NCI-H524 treated with DMSO at 0.1 percent for 48 hours (cell line): ENCODE measurements at regions not wholly inside any gene's neighbourhood (a gene's known extent, or its start where the extent isn't known, plus 50 kb on each side); places are given as distances from the start of the nearest gene placed in this dataset.
"Not testable (repeated sequence)": the region's sequence is repeated elsewhere in the genome, so short reads cannot be mapped to it uniquely, and the experiment has no call there.

Experiments used
- DNase-seq: peaks from one replicate; lab custom pipeline; 2025; lab: John Stamatoyannopoulos, UW

DNA sequence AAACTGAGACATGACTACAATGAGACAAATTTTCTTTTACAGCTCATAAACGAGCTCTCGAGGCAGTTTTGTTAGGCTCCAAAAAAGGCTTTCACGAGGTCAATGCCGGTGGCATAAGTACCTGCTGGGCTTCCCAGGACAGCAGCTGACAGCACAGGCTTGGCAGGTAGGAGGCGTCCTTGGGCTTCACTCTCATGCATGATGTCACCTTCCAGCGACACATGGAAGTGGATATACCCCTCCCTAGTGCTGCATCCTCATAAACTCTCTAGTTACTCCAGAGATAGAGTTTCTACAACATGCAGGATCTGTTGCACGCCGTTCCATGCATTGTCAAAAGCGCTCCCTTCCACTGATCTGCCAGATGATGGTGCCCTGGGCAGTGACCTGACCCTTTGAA lies 112.5 kb upstream of the PAXBP1 start:
- no peak for DNase-seq

- no peak for DNase-seq
Measured at GRCh38 chr21:32886339-32886738, 114.8 kb upstream of the PAXBP1 start.

GRCh38 chr21:32887026-32887425 lies 115.5 kb upstream of the PAXBP1 start:
- DNase-seq = no peak

- DNase-seq = no peak
Measured at GRCh38 chr21:32888971-32889370, 117.4 kb upstream of the PAXBP1 start.

- DNase-seq = no peak
Measured at GRCh38 chr21:32889596-32889995, 118.0 kb upstream of the PAXBP1 start.

DNA sequence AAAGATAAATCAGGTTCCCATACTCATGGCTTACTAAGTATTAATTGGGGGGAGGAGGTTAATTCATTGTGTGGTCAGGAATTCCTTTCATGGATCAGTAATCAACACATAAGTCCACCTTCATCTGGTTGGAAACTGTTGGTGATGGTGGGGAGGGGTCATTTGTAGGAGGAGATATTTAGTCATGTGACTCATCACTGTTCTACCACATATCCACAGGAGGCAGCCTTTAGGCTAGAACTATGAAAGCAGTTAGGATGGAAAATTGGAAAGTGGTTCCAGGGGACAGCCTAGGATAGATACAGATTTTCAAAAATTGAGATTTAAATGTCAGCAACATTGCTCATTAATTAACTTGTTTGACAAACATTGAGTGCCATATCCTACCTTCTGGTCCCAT lies 122.8 kb upstream of the PAXBP1 start:
- DNase-seq = no peak

DNA sequence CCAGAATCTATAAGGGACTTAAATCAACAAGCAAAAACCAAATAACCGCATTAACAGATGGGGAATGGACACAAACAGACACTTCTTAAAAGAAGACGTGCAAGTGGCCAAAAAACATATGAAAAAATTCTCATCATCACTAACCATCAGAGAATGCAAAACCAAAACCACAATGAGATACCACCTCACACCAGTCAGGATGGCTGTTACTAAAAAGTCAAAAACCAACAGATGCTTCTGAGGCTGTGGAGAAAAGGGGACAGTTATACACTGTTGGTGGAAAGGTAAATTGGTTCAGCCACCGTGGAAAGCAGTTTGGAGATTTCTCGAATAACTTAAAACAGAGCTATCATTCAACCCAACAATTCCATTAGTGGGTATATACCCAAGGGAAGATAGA lies 124.9 kb upstream of the OLIG2 start:
- DNase-seq = no peak

DNA sequence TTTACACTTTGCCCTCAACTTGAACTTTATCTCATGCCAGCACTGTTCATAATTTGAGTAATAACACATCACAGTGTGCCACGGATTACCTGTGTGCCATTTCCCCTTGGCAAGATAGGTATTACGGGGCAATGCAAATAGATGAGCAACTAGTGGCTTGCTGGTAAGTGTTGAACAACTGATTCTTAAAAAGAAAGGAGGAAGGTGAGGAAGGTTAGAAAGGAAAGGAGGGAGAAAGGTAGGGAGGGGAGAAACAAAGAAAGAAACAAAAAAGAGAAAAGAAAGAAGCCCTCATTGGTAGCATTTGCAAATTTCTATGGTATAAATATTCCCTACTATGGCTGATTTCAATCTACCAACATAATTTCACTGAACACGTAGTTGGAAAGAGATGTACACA lies 118.2 kb upstream of the OLIG2 start:
- DNase-seq = no peak

- no peak for DNase-seq
Measured at GRCh38 chr21:32908534-32908933, 117.2 kb upstream of the OLIG2 start.

DNA sequence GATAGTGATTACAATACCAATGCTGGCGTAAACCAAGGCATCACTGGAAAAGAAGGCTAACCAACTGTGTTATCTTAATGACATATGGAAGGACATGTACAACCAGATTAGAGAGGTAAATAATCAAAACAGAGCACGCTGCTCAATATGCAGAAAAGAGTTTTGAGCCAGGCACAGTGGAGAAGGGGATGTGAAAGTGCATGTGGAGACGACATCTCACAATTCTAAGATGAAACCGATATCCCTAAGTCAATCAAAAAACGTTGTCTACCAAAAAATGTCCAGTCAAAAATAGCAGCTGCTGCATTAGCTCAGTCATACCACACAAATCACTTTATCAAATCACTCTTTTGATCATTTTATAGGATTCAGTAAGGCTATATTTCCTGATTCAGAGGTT lies 116.3 kb upstream of the OLIG2 start:
- DNase-seq = no peak

- no peak for DNase-seq
Measured at GRCh38 chr21:32914424-32915039, 111.2 kb upstream of the OLIG2 start.

- DNase-seq = no peak
Measured at GRCh38 chr21:32915099-32915498, 110.6 kb upstream of the OLIG2 start.

DNA sequence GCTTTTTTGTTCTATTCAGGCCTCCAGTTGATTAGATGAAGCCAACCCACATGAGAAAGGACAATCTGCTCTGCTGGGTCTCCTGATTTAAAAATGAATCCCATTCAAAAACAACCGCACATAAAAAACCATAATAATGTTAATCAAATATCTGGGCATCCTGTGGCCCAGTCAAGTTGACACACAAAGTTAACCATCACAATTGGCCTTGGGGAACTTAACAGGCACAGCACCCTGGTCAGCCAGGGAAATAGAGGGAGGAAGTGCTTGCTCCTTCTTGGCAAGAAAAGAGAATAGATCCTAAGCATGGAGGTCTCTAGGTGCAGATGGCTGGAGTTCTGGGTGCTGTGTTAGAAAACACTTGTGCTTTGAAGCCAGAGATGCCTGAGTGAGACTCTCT lies 109.6 kb upstream of the OLIG2 start:
- DNase-seq = no peak

- no peak for DNase-seq
Measured at GRCh38 chr21:32916522-32917099, 109.1 kb upstream of the OLIG2 start.

DNA sequence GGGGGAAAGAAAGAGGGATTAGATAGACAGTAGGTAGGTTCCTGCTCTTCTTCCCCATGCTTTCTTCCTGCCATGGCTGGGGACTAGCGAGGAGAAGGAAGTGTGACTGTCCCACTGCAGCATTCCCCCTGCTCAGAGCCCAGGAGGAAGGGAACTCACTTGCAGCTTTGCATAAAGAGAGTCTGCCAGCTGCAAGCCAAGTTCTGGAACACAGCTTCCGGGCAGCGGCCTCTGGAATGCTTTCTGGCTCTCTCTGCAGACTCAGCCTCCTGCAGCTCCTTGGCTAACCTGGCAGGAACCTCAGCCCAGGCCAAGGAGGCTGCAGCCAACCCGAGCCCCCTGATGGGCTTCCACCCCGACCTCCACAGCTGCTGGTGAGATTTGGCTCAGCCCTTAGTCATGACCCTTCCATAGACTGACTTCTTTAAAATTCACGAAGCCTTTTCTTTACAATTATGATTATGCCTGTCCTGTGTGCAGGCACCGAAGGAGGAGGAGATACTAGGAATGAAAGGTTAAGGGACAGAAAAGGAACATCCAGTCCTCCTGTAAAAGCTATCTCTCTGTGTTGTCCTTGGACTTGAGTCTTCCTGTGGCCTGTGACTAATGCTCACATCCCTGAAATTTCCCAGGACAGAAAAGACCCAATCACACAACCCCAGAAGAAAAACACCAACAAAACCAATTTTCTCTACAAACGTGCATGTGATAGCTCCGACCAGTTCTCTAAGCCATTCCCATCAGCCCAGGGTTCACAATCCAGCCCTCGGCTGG lies 108.2 kb upstream of the OLIG2 start:
- DNase-seq = no peak

GRCh38 chr21:32918478-32919120 lies 107.1 kb upstream of the OLIG2 start:
- peak; percentile 95 for DNase-seq

DNA sequence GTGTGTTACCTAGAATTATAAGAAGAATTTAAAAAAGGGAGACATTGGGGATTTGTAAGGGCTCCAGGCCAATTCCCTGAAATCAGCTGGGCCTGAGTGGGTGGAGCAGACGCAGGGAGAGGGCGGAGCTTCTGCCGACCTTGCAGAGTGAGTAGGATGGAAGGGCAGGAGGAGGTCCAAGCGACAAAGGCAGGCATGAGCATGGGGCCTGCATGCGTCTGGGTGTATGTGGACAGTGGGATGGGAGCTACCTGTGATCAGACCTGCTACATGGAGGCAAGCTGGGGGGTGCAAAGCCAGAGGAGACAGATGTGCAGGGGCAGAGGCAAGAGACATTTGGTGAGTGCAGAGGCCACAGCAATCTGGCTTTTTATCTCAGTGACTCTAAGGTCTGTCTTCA lies 105.3 kb upstream of the OLIG2 start:
- DNase-seq = no peak

DNA sequence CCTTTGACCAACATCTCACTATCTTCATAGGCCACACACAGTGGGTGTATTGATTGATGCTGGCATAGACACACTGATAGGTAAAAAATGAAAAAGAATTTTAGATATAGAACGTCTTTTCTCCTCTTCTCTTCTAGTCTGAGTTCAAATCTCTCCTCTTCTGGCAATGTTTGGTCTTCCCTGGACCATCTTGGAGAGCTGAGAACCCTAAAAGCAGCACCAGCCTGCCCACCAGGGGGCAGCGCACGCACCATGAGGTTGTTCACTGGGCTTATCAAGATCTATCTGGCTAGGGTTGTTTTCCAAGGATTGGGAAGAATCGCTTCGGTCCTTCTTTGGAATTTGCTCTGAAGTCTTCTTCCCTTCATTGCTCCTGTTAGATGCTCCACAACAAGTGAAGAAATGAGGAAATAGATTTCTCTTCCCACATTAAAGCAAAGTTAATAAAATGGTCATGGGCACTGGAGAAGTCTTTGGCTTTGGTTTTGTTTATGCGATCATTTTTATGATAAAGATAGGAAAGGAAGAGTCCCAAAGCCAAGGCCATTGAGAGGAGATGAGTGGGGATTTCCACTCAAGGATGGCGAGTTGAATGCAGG lies 104.0 kb upstream of the OLIG2 start:
- no peak for DNase-seq

DNA sequence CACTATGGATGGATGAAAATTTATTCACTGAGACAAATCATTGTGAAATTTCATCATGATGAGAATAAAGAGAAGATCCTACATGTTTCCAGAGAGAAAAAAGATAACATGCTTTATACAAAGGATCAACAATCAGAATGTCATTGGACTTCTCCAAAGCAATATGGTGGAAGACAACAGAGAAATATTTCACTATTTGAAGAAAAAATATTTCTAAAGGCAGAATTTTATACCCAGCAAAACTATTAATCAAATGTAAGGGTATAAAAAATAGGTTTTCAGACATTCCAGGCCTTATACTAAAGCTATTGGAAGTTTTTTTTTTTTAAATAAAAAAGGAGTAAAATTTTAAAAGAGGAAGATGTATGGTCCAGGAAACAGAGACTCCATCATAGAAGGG lies 100.6 kb upstream of the OLIG2 start:
- no peak for DNase-seq

DNA sequence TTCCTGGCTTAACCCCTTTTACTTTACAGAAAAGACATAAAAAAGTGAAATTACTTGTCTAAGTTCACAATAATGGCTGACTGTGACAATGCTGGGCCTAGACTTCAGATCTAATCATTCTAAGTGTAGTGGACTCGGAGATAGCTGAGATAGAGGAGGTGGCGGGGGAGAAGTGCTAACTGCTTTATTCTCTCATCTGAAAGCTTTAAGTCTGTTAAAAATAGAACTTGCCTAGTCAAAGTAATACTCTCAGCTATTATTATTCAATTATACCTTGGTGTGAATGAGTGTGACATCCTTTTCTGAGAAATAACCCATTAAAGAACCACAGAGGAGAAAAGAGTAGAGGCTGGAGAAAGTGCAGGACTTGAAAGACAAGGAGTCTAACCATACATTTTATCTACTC lies 96.1 kb upstream of the OLIG2 start:
- DNase-seq = no peak

GRCh38 chr21:32930673-32931072 lies 95.1 kb upstream of the OLIG2 start:
- no peak for DNase-seq

DNA sequence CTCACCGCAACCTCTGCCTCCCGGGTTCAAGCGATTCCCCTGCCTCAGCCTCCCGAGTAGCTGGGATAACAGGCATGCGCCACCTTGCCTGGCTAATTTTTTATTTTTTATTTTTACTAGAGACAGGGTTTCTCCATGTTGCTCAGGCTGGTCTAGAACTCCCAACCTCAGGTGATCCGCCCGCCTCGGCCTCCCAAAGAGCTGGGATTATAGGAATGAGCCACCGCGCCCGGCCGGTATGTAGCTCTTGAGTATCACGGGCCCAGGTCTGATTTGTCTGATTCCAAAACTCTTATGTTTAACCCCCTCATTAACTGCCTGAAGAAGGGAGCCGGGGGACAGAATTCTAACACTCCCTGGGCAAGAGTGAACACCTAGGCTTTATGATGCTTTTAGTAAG lies 91.7 kb upstream of the OLIG2 start:
- not testable (repeated sequence) for DNase-seq

DNA sequence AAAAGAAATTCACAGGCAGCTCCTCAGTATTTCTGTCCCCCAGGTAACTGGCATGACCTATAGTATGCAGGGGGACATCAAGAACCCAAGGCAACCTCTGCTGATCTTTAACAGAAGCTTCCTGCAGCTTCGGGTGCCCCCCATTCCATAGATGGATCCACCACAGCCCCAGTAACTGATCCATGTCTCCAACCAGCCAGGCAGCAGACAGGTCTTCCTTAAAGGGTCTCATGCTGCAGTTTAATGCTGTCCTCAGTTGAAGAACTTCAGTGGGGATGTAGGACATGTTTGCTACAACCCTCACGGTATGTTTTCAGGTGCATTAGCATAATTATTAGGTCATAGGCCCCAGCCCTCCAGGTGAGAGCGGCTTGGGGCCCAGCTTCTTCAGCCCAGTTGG lies 90.9 kb upstream of the OLIG2 start:
- no peak for DNase-seq
